ENCODE measurements at regions not wholly inside any gene's neighbourhood (a gene's known extent, or its start where the extent isn't known, plus 50 kb on each side); places are given as distances from the start of the nearest gene placed in this dataset.
A peak's percentile ranks its signal among the peaks of the same experiment; 100 is the strongest.

GRCh38 chr7:130891254-130892094 lies 157.5 kb upstream of the KLF14 start:
- no peak overlapping the region for H3K27ac Mint-ChIP-seq
- peaks cover 40 to 54% of the 10 kb centered on the region in 2 donors for H3K4me1 Mint-ChIP-seq
- peaks cover 40 to 67% of the 10 kb centered on the region in 2 donors for H3K36me3 Mint-ChIP-seq
- H3K9me3 Mint-ChIP-seq = no peaks in the 10 kb centered on the region
- DNase-seq (no peak), ATAC-seq (replicated peaks) (no peak)
- no peaks in the 10 kb centered on the region for H3K27me3 Mint-ChIP-seq
- no peak overlapping the region for H3K4me3 Mint-ChIP-seq

DNA sequence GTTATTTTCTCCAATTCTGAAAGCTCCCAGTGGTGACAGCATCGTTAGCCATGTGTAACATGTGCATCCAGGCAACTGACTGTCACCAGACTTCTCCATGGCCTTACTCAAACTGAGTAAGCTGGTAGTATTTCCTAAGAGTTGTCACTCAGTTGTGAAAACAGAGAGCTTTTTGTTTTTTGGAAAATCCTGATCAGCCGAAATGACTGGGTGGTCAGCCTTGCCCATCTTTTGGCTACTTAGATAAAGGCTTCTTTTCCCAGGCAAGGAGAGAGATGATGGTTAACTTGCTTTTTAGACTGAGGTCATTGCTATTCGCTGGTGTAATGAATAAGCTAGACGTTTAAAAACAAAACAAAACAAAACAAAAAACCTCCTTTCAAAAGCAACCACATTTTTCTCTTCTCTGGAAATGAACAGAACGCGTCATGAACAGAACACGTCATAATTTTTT lies 159.5 kb upstream of the KLF14 start:
- Mint-ChIP-seq H3K27ac (peak overlapping the region; percentile 96), H3K4me3 (no peak overlapping the region), H3K9me3 (peaks cover 0 to 1% of the 10 kb centered on the region in 2 donors), H3K27me3 (no peaks in the 10 kb centered on the region), H3K36me3 (peaks cover 48 to 73% of the 10 kb centered on the region in 2 donors), H3K4me1 (peaks cover 43 to 59% of the 10 kb centered on the region in 2 donors)
- DNase-seq = no peak
- peak; percentile 19 to 28 for ATAC-seq (replicated peaks)

DNA sequence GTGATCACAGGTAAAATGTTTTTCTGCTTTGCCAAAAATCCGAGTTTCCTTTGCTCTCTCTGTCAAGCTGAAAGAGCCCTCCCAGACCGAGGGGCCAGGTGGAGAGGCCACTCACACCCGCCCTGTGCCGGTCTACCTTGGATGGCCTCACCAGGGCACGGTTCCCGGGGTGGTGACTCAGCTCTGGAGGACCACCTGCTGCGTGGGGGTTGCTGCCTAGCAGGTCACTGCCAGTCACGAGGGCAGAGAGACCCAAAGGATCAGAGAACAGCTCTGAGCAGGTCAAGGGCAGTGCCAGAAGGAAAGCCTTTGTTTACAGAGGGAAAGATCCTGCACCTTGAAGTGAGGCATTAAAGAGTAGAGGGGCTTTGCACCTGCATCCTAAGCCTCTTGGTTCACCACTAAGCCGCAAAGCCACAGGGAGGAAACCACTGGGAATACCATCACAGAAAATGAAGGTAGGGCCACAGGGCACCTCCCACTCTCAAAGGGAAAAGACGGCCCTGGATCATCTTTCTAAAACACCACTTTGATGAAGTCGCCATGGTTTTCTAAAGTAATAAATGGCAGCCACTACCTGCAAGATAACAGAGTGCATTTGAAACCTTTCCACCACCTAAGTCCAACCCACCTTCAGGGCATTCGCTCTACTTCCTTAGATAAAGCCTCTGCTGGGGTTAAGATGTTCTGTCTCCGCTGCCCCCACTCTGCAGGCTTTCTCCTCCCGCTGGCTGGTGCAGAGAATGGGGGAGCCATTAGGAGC lies 160.3 kb upstream of the KLF14 start:
- peak overlapping the region; percentile 96 for H3K27ac Mint-ChIP-seq
- peak; percentile 62 to 64 for ATAC-seq (replicated peaks)
- H3K9me3 Mint-ChIP-seq = peaks cover 0 to 1% of the 10 kb centered on the region in 2 donors
- no peaks in the 10 kb centered on the region for H3K27me3 Mint-ChIP-seq
- H3K36me3 Mint-ChIP-seq = peaks cover 55 to 77% of the 10 kb centered on the region in 2 donors
- DNase-seq = peak; percentile 42
- H3K4me1 Mint-ChIP-seq = peaks cover 44 to 65% of the 10 kb centered on the region in 2 donors
- H3K4me3 Mint-ChIP-seq = peak overlapping the region; percentile 33 to 49

DNA sequence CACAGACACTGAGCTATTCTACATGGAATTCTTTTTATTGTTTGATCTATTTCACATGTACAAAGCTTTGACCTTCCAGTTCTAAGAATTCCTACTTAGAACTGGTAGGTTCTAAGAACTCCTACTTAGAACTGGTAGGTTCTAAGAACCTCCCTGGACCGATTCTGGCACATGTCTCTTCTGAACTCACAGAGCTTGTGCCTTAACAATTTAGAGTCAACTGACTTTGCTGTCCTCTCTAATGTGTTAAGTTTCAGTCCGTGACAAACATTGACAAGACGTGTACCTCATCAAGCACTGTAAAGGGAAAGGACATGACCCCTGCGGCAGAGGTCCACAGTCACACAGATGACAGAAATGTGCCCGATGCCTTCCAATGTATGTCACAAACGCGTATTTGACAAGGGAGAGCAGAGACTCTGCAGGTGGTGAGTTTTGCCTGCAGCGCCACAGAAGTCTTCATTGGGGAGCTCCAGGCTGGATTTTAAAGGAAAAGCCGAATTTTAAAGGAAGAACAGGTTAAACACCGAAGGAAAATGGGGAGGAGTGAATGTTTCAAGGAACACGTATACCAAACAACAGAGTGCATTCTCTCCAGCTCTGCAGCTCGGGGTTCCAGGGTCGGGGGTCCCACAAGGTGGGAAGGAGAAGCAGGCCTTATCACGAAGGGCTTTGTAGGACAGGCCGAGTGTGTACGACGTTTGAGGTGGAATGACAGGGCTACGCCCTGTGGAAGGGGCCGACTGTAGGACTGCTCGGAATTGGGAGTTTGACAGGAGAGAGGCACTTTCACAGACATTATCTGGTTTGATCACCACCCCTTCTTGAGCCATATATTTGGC lies 161.1 kb upstream of the KLF14 start:
- no peak for DNase-seq
- Mint-ChIP-seq H3K27ac (peak overlapping the region; percentile 96), H3K36me3 (peaks cover 63 to 83% of the 10 kb centered on the region in 2 donors), H3K27me3 (no peaks in the 10 kb centered on the region), H3K4me3 (peak overlapping the region in 1 of 2 donors; percentile 25), H3K4me1 (peaks cover 51 to 73% of the 10 kb centered on the region in 2 donors), H3K9me3 (peaks cover 0 to 1% of the 10 kb centered on the region in 2 donors)
- no peak for ATAC-seq (replicated peaks)

GRCh38 chr7:130896051-130896881 lies 162.3 kb upstream of the KLF14 start:
- Mint-ChIP-seq H3K27ac (peak overlapping the region; percentile 96), H3K4me1 (peaks cover 60 to 79% of the 10 kb centered on the region in 2 donors), H3K4me3 (no peak overlapping the region), H3K9me3 (peaks cover 0 to 1% of the 10 kb centered on the region in 2 donors), H3K27me3 (no peaks in the 10 kb centered on the region), H3K36me3 (peaks cover 63 to 87% of the 10 kb centered on the region in 2 donors)
- no peak for ATAC-seq (replicated peaks)
- no peak for DNase-seq

- Mint-ChIP-seq H3K27me3 (no peaks in the 10 kb centered on the region), H3K9me3 (peaks cover 0 to 1% of the 10 kb centered on the region in 2 donors), H3K27ac (peak overlapping the region; percentile 96), H3K36me3 (peaks cover 64 to 90% of the 10 kb centered on the region in 2 donors), H3K4me3 (peak overlapping the region; percentile 63 to 70), H3K4me1 (peaks cover 66 to 86% of the 10 kb centered on the region in 2 donors)
- ATAC-seq (replicated peaks) = peak; percentile 58 to 71
- peak; percentile 68 for DNase-seq
Observed at GRCh38 chr7:130896898-130897514, 163.0 kb upstream of the KLF14 start.

DNA sequence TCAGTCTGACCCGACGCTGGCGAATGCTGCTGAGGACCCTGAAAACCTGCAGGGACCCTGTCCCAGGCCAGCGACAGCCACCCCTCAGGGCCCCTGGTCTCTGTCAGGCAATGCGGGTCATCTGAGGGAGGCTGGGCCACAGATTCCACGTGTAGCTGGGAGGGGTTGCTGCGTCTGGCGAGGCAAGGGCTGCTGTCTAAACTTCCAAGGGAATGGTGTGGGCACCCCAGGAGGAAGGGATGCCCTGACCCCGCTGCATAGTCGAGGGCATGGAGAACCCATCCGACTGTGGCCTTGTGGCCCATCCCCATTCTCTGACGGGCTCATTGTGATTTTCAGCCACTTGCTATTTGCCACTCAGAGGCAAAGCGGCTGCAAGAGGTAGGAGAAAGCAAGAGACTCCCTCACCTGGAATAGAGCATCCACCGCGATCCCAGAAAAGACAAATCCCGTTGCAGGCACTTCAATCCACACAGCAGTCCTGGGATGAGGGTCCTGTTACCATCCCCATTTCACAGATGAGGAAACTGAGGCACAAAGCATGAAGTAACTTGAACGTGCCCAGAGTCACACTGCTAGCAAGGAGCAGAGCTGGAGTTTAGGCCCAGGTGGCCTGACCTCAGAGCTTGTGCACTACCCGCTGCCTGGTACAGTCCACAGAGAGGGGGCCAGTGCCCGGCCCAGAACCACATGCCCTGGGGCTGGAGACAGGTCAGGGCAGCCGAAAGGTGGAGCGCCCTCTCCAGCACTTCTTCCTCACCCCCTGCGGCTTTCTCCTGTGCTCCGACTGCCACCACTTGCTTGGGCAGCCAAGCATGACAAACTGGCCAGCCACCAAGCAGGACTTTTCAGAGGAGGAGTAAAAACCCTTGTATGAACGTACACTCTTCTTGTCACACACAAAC lies 163.8 kb upstream of the KLF14 start:
- Mint-ChIP-seq H3K27ac (peak overlapping the region; percentile 96), H3K9me3 (peaks cover 0 to 1% of the 10 kb centered on the region in 2 donors), H3K36me3 (peaks cover 64 to 90% of the 10 kb centered on the region in 2 donors), H3K4me1 (peaks cover 71 to 94% of the 10 kb centered on the region in 2 donors), H3K27me3 (no peaks in the 10 kb centered on the region), H3K4me3 (no peak overlapping the region)
- no peak for ATAC-seq (replicated peaks)
- no peak for DNase-seq

DNA sequence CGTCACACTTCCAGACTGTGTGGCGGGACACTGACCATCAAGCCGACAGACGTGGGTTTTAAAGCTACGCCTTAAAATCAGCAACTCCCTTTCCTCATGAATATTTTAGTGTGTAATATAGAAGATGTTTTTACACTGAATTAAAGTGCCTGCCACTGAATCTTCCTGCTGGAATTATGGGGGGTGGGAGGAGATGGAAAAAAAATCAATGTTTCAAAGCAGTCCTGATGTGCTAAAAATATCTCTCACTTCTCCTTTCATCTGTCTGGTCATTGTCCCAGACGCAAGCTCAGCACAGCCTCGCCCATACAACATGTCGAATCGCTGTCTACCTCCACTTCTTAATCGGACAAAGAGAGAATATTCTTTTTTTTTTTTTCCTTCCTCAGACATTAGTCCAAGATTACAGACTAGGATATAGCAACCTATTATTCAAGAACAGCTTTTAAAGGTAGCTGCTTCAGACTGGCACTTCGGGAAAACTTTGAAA lies 165.1 kb upstream of the KLF14 start:
- Mint-ChIP-seq H3K27me3 (no peaks in the 10 kb centered on the region), H3K27ac (peak overlapping the region; percentile 73), H3K9me3 (peaks cover 0 to 1% of the 10 kb centered on the region in 2 donors), H3K36me3 (peaks cover 60 to 92% of the 10 kb centered on the region in 2 donors), H3K4me1 (peaks cover 70 to 93% of the 10 kb centered on the region in 2 donors), H3K4me3 (peak overlapping the region in 1 of 2 donors; percentile 51)
- ATAC-seq (replicated peaks) = no peak
- no peak for DNase-seq

DNA sequence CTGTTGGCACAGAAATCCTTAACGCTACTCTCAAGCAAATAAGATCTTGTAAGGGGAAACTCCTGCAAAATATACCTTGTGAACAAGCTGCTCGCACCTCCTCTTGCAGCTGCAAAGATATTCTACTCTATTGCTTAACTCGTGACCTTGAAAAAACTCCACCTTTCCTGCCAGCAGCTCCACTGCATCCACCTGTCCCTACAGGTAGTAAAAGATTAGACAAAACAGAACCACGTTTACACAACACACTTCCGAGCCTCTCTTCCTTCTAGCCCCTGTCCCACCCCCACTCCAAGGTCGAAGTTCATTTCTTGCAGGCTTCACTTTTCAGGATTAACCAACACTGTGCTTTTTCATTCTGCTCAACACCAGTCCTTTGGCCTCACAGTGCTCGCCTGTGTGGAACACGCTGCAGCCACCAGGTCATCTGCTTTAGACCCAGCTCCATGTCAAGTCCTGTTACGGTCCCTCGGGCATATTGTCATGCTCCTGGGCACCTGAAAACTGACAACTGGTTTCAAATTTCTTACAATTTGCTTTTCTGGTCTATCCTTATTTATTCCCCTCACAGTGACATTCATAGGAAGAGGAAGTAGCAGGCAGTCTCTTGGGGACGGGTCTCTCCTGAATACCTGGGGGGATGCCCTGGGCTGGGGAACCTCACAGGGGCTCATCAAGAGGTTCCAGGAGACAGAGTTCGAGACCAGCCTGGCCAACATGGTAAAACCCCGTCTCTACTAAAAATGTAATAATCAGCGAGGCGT lies 165.8 kb upstream of the KLF14 start:
- DNase-seq = peak; percentile 46
- peaks cover 67 to 92% of the 10 kb centered on the region in 2 donors for H3K4me1 Mint-ChIP-seq
- H3K36me3 Mint-ChIP-seq = peaks cover 62 to 90% of the 10 kb centered on the region in 2 donors
- peak overlapping the region; percentile 26 to 39 for H3K4me3 Mint-ChIP-seq
- peaks cover 0 to 1% of the 10 kb centered on the region in 2 donors for H3K9me3 Mint-ChIP-seq
- peak; percentile 67 to 72 for ATAC-seq (replicated peaks)
- H3K27me3 Mint-ChIP-seq = no peaks in the 10 kb centered on the region
- peak overlapping the region; percentile 73 for H3K27ac Mint-ChIP-seq

DNA sequence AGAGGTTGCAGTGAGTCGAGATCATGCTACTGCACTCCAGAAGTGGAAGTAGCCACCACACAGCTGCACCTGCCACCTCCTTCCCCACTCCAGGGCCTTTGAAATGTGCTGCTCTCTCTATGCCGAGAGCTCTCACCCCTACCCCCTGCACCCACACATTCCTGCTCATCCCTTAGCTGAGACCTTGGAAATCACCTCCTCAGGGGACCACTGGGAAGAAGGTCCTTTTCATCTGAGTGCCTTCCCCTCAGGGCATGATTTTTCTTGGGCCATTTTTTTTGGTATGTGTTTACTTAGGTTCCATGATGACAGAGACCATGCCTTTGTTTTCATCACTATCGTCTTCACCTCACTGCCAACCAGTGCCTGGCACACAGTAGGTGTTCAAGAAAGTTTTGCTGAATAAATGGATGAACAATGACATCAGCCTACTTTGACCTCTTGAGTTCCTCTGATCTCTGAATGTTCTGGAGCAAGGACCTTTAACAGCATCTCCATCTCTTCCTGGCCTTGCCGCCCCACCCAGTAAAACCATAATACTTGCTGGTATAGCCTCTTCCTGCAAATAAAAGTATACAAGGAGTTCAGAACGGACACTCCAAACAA lies 166.6 kb upstream of the KLF14 start:
- peak in 1 of 2 donors; percentile 29 for ATAC-seq (replicated peaks)
- DNase-seq = no peak
- H3K36me3 Mint-ChIP-seq = peaks cover 56 to 82% of the 10 kb centered on the region in 2 donors
- H3K27ac Mint-ChIP-seq = peak overlapping the region; percentile 88
- peak overlapping the region; percentile 33 to 61 for H3K4me3 Mint-ChIP-seq
- H3K9me3 Mint-ChIP-seq = peaks cover 0 to 1% of the 10 kb centered on the region in 2 donors
- peaks cover 60 to 89% of the 10 kb centered on the region in 2 donors for H3K4me1 Mint-ChIP-seq
- no peaks in the 10 kb centered on the region for H3K27me3 Mint-ChIP-seq

DNA sequence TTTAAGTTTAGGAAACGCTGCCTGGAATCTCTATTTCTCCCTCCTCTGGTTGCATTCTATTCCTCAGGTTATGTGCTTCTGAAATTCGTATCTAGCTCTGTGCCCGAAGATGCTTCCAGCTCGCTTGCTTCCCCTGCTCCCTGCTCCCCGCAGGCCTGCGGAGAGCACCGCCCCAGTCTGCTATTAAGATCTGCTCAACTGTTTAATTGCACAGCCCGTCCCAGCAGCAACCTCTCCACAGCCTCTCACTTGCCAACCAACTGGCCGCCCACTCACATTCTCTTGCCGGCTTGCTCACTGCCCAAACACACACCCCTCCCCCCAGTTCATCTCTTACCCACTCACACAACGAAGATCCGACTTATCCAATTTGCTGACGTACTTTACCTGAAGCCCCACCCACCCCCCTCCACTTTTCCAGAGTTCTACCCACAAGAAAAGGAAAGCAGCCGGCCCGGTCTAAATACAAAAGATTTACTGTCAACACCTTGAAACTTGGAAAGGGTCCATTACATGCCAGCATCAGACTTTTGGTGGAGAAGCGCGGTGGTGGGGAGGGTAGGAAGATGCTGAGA lies 167.3 kb upstream of the KLF14 start:
- Mint-ChIP-seq H3K9me3 (peaks cover 0 to 1% of the 10 kb centered on the region in 2 donors), H3K36me3 (peaks cover 55 to 75% of the 10 kb centered on the region in 2 donors), H3K4me1 (peaks cover 57 to 89% of the 10 kb centered on the region in 2 donors), H3K27ac (peak overlapping the region; percentile 88), H3K27me3 (no peaks in the 10 kb centered on the region), H3K4me3 (peak overlapping the region in 1 of 2 donors; percentile 33)
- DNase-seq (no peak), ATAC-seq (replicated peaks) (no peak)

All from stimulated activated naive B cell treated with anti-CD40 and anti-IgM and Interleukin-4, amounts not matched to agents 10 μg/mL and 1 μg/mL and 100 μg/mL, for 72 hours (primary cell).